Left renal cortex interstitium (tissue), 4 donors: ENCODE measurements at regions not wholly inside any gene's neighbourhood (a gene's known extent, or its start where the extent isn't known, plus 50 kb on each side); places are given as distances from the start of the nearest gene placed in this dataset.
"Not testable (repeated sequence)": the region's sequence is repeated elsewhere in the genome, so short reads cannot be mapped to it uniquely, and the experiment has no call there.

Experiments used
- DNase-seq, 4 donors: peaks; one replicate each; pipeline ENCODE4 v3.0.0-alpha.2; 2013; ENCODE audit warnings: low read depth in 4 of 4, low spot score in 2 of 4, missing footprints in 1 of 4

DNA sequence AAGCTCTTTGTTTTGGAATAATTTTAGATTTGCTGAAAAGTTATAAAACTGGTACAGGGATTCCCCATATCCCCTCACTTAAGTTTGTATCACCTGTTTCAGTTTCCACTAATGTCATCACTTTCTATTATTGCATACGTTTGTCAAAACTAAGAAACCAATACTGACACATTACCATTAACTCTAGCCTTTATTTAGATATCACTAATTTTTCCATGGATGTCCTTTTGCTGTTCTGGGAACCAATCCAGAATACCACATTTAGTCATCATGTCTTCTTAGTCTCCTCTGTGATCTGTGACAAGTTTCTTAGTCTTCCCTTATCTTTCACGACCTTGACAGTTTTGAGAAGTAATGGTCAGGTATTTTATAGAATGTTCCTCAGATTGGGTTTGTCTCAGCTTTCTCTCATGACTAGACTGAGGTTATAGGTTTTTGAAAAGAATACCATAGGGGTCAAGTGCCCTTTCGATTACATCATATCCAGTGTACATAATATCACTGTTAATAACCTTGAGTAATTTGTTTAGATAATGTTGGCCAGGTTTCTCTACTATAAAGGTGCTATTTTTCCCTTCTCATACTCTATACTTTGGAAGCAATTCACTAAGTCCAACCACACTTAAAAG, 51.9 kb upstream of the NMUR2 start:
- no peak for DNase-seq

DNA sequence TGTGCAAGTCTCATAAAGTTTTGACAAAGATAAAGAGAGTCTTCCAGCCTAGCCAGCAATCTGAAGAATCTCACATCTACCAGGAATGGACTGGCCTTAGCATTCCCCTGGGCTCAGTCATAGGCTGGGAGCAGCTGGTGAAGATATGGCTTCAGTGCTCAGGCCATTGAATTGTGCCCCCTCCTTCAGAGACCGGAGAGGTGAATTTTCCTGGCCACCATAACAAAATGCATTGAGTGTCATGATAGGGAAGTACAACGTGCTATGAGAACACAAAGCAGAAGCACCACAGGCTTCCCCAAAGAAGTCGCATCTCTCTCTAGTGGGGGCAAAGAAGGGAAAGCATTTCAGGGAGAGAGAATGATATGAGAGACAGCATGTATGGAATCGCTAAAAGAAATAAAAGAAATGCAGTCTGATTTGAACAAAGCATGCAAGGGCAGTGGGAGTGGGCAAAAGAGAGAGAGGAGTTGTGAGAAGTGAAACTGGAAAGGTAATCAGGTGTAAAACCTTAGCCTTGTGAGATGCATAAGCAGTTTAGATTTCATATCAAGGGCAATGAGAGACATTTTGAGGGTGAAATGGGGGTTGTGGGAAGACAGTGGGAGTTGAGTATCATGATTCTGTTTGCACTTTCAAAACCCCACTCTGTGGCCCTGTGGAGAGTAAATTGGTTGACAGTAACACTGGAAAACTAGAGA, 57.1 kb upstream of the NMUR2 start:
- DNase-seq: no peak

GRCh38 chr5:152464048-152464447, 59.0 kb upstream of the NMUR2 start:
- no peak for DNase-seq

- no peak for DNase-seq
These were observed 60.1 kb upstream of the NMUR2 start for GRCh38 chr5:152465140-152465539.

DNA sequence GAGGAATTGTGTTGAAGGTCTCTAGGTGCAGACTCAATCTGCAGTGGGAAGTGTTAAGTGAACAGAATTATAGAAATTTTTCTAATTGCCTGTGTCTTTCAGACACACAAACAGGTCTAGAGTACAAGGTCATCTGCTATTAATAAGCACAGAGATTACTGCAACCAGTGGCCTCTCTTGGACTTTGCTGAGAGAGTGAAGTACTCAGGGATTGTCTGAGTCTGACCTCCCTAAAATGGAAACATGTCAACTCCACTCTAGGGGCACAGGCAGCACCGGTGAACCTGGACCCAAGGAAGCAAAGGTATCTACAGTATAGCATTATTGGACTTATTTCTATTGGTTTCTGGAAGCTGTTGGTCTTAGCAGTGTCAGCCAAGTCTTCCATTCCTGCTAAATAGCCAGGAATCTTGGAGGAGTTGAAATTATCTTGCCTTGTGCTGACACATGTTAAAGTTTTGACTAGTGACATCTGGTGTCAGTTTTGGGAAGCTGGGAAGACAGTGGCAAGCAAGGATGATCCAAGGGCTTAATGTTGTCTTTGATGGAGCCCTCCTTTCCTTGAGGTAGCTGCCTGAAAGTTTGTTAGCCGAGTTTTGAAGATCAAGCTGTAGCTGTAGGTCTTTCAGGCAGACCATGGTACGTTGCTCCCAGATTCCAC, 61.1 kb upstream of the NMUR2 start:
- no peak for DNase-seq

- DNase-seq: no peak
These were observed 65.1 kb upstream of the NMUR2 start for GRCh38 chr5:152470167-152470566.

DNA sequence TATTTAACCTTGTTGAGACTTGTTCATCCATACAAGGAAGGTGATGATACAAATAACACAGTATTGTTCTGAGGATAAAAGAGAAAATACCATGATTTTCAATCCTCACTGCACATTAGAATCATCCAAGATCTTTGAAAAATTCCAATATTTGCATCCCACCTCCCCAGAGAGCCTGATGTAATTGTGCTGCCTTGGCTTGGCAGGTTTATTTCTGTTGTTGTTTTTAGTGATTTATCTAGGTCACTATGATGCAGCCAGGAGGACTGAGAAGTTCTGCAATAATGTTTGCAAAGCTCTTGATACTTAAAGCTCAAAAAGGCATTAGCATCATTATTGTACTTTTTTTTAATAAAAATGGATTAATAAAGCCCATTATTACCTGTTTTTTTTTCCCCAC, 67.0 kb upstream of the NMUR2 start:
- no peak for DNase-seq

GRCh38 chr5:152474961-152475360, 69.9 kb upstream of the NMUR2 start:
- DNase-seq: no peak

- DNase-seq: no peak
These were observed 72.5 kb upstream of the NMUR2 start for GRCh38 chr5:152477536-152477935.

GRCh38 chr5:152479866-152480265, 74.8 kb upstream of the NMUR2 start:
- not testable (repeated sequence) for DNase-seq

GRCh38 chr5:152480677-152481076, 75.6 kb upstream of the NMUR2 start:
- DNase-seq: not testable (repeated sequence)

DNA sequence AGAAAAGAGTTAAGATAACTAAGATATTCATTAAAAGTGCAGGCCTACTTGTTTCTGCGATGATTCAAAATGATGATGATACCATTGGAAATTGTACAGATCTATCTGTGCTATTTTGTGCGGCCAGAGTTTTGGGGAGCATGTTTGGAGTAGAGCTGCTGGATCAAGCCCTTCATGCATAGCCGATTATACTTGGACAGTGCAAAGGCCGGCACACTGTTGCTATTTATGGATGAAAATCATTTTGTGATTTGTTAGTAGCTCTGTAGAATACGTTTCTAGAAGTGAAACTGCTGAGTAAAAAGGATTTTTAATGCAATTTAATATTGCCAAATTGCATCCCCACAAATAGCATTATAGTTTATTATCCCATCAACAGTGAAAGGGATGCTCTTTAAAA, 82.1 kb upstream of the NMUR2 start:
- DNase-seq: no peak

- DNase-seq: no peak
These were observed 83.8 kb upstream of the NMUR2 start for GRCh38 chr5:152488869-152489268.

DNA sequence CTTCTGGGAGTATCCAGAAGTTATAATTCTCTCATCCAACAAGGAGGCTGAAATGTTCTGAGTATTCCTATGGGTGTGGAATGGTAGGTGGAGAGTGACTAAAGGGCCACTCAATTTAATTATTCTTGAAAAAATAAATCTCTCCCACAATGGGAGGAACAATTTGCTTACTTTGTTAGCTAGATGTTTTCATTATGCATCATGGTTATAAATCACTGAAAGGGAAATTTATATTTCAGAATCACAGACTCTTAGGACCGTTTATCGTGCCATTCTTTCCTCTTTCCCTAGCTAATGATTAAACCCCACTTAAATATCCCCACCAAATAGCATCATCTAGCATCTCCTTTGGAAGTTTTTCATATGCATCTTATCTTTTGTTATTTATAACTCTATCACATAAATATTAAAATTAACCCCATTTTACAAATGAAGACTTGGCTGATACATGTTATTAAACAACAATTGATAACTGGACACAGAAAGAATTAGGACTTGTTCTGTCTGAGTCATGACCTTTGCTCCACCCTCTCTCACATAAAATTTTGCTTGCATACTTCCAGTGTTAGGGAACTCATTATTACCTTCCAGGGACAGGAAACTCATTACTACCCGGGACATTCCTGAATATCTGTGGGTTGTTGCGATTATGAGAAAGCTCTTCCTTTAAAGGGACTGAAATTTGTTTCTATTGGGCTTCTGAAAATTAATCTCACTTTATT, 94.9 kb upstream of the NMUR2 start:
- DNase-seq: no peak

- DNase-seq: no peak
These were observed 96.2 kb upstream of the NMUR2 start for GRCh38 chr5:152501294-152501693.

DNA sequence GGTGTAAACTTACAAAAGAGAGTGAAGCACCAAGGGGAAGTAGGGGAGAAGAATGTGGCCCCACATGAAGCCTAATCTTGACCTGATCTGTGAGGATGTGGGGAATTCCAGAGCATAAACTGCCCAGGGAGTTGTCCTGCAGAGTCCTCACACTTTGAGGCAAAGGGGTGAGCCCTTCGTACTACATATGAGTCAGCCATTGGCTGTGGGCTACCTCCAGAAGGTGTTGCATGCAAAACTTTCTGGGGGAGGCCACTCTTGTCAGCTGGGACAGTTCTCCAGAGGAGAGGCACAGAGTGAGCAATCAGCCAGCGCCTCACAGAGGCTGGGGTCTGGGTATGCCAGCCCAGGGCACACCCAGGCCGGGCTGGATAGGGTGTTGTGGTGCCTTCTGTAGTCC, 98.1 kb upstream of the NMUR2 start:
- DNase-seq: no peak

DNA sequence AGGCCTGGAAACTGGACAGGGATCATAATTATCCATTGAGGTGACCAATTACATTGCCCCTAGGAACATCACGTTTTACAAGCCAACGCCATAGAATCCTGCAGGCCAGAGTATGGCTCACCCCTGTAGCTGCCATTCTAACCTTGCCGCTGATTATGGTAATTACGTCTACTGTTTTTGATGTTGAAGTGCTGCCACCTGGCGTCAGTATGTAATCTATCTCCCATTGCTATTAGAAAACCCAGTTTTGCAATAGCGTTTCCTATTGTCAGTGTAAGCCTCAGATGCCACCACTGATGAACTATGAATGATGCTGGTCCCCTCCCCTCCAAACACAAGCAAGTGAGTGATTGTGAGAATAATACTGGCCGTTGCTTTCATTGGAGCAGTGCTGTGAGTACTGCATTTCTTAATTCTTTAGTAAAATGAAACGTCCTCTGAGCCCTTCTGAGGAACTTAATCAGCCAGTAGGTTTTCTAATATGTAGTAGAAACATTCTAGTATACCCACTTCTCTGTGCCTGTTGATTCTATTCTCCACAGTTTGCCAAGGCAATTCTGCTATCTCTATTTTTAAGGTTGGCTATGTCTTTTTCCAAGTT, 100.5 kb upstream of the NMUR2 start:
- DNase-seq: peak in 1 of 4 donors; percentile 40

- DNase-seq: no peak
These were observed 106.0 kb upstream of the NMUR2 start for GRCh38 chr5:152511120-152511519.

- DNase-seq: no peak
These were observed 106.6 kb upstream of the NMUR2 start for GRCh38 chr5:152511531-152512132.

DNA sequence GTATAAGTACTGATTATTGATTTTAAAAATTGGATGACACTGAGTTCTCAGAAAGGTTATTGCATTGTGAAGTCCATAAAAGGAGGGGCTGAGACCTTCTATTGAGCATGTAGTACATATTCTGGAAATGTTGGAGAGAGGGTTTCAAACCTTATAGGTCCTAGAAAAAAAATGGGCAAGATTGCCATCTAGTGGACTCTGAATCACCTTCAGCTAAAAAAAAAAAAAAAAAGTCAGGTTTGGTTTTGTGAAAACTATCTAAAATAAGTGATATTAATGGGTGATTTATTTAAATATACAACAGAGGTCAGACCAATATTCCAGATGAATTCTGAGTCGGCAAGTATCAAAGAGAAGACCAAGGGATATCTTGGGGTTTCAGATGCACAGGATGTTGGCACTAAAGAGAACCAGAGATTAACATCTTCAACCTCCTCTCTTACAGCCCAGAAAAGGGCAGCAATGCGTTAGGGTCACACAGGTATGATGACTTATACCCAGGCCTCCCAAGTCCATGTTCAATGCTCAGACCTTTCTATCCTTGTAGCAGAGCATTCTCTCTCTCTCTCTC, 109.8 kb upstream of the NMUR2 start:
- DNase-seq: no peak
